ENCODE measurements at regions not wholly inside any gene's neighbourhood (a gene's known extent, or its start where the extent isn't known, plus 50 kb on each side); places are given as distances from the start of the nearest gene placed in this dataset.

DNA sequence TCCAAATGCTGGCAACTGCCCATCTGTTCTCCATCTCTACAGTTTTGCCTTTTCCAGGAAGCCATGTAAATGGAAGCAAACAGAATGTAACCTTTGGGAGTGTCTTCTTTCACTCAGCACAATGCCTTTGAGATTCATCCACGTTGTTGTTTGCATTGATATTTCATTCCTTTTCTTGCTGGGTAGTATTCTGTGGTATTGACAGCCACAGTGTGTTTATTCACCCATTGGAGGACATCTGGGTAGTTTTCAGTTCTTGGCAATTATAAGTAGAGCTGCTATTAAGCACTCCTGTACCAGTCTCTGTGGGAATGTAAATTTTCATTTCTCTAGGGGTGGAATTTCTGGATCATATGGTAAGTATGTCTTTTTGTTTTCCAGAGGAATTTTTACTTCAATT, 194.3 kb upstream of the RPS6KA3 start:
- Histone ChIP-seq H3K4me3 (ENCODE audit: insufficient read depth, low read depth, low read length) (no peak overlapping the region), H3K27me3 (ENCODE audit: control insufficient read depth, insufficient read depth, low read length) (no peaks in the 10 kb centered on the region), H3K36me3 (replicated peaks; ENCODE audit: control insufficient read depth, insufficient read depth, low read length) (no peaks in the 10 kb centered on the region)
- no peak for DNase-seq

DNA sequence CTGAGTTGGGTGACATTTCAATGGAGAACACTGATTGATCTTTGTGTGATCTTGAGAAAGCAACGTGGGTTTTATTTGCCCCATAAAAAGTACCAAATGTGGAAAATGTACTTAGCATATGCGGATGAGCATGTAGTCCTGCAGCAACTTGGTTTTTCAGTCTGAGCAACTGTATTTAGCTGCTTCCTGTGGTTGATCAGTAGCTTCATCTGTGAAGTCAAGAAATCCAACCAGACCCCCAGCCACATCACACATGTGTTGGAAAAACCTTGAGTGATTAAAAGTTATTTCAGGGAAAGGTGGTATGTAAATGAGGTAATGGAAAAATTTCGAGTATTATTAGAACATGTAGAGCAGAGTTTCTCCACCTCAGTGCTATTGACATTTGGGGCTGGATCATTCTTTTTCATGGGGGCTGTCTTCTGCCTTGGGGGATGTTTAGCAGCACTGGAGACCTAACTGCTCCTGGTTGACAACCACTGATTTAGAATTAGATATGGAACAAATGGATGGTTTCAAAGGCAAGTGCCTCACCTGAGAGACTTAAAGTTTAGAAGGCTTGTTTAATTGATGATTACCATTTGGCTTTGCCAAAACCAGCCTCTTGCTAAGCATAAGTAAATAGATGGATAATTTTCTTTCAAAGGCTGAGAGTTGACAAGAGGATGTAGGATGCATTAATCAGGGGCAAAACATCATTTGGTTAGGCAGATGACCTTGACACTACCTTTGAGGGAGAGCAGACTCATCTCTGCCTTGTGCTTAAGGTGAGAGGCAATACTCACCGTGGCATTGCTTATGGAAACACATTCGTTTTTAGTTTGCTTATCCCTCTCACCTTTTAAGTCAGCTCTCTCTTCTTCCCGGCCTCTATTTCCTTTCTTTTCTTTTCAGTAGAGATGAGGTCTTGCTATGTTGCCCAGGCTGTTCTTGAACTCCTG, 193.0 kb upstream of the RPS6KA3 start:
- DNase-seq: no peak

DNA sequence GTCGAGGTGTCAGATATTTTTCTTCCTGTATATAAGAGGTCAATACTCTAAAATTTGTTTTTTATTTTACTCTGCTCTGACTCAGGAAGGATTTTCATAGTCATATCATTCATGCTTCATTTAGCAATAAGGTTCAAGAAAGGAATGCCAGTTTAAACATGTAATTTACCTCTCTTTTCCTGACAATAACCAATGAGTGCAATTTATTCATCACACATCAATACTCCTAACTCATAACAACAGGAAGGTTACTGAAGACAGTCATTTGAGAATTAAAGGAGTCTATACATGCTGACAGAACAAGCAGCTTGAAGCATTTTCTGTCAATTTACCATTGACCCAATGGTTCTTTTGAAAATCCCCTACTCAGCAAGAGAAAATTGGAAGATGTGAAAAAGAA, 190.3 kb upstream of the RPS6KA3 start:
- Histone ChIP-seq H3K4me3 (ENCODE audit: insufficient read depth, low read depth, low read length) (no peak overlapping the region), H3K36me3 (replicated peaks; ENCODE audit: control insufficient read depth, insufficient read depth, low read length) (no peaks in the 10 kb centered on the region), H3K27me3 (ENCODE audit: control insufficient read depth, insufficient read depth, low read length) (no peaks in the 10 kb centered on the region)
- DNase-seq: no peak

More for the DNA sequence above, 193.0 kb upstream of the RPS6KA3 start:
- no peak overlapping the region for H3K4me3 ChIP-seq (ENCODE audit: insufficient read depth, low read depth, low read length)
- H3K27me3 ChIP-seq (ENCODE audit: control insufficient read depth, insufficient read depth, low read length): no peaks in the 10 kb centered on the region
- no peaks in the 10 kb centered on the region for H3K36me3 ChIP-seq (replicated peaks; ENCODE audit: control insufficient read depth, insufficient read depth, low read length)

DNA sequence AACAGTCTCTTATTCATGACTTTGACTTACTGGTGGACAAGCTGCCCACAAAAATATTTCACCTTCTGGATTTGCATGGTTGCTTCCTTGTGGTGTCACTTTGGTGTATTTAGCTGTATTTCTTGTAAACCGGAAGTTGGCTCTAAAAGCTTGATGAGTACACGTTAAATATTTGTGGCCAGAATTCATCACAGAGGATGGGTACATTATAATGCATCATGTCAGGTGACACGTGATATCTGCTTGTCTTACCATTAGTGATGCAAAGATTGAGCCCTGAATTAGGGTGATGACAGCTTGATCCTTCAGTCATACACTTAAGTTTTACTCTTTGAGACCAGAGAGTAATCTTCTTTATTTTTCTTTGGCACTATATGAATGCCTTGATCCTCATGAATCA, 188.3 kb upstream of the RPS6KA3 start:
- DNase-seq: no peak
- no peaks in the 10 kb centered on the region for H3K27me3 ChIP-seq (ENCODE audit: control insufficient read depth, insufficient read depth, low read length)
- H3K36me3 ChIP-seq (replicated peaks; ENCODE audit: control insufficient read depth, insufficient read depth, low read length): no peaks in the 10 kb centered on the region
- H3K4me3 ChIP-seq (ENCODE audit: insufficient read depth, low read depth, low read length): no peak overlapping the region

DNA sequence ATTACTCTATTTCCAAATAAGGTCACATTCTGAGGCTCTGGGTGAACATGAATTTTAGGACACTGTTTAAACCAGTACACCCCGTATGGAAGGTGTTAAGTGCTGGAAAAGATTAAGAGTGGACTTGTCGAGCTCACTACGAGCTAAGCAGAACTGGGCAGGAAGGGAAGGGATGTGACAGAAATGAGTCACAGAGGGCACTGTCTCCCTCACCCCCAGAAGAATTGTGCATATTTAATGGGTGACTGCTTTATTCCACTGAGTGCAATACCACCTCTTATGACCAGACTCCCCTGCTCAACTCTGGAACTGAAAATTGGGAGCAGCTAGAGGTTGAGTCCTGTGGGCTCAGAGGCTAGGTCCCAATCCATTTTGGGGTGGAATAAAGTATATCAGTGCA, 187.4 kb upstream of the RPS6KA3 start:
- no peaks in the 10 kb centered on the region for H3K36me3 ChIP-seq (replicated peaks; ENCODE audit: control insufficient read depth, insufficient read depth, low read length)
- no peak overlapping the region for H3K4me3 ChIP-seq (ENCODE audit: insufficient read depth, low read depth, low read length)
- no peak for DNase-seq
- H3K27me3 ChIP-seq (ENCODE audit: control insufficient read depth, insufficient read depth, low read length): no peaks in the 10 kb centered on the region

DNA sequence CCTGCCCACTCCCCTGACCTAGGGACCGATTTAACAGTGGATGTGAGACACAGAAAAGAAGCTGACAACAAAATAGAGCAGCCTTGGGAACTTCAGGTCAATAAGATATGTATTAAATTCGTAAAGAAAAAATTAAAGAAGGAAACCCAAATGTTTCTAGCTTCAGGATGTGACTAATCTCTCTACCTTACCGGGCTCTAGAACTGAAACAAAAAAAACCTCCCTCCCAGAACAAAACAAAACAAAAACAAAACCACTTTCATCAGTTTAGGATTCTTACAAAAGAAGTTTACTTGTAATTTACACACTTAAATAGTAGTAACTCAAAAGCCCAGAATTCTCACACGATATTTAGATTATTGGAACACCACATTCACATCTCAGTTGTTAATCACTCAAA, 185.8 kb upstream of the RPS6KA3 start:
- Histone ChIP-seq H3K36me3 (replicated peaks; ENCODE audit: control insufficient read depth, insufficient read depth, low read length) (no peaks in the 10 kb centered on the region), H3K27me3 (ENCODE audit: control insufficient read depth, insufficient read depth, low read length) (no peaks in the 10 kb centered on the region), H3K4me3 (ENCODE audit: insufficient read depth, low read depth, low read length) (no peak overlapping the region)
- no peak for DNase-seq

DNA sequence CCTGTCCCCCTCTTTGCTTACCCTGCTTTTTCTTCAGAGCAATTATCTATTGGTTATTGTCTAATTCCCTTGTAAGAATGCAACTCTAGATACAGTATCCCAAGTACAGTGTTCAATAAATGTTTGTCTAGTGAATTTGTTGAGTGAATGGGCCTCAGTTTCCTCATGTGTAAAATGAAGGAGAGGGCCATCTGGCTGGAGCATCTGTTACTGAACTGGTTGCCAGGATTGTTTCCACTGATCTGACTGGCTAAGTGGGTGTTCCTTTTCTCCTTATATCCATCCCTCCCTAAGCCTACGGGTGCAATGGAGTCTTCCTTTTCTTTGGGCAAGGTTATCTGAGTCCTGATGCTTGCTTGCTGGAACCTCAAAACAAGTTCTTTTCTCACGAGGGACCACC, 185.2 kb upstream of the RPS6KA3 start:
- Histone ChIP-seq H3K27me3 (ENCODE audit: control insufficient read depth, insufficient read depth, low read length) (no peaks in the 10 kb centered on the region), H3K36me3 (replicated peaks; ENCODE audit: control insufficient read depth, insufficient read depth, low read length) (no peaks in the 10 kb centered on the region), H3K4me3 (ENCODE audit: insufficient read depth, low read depth, low read length) (no peak overlapping the region)
- DNase-seq: no peak

DNA sequence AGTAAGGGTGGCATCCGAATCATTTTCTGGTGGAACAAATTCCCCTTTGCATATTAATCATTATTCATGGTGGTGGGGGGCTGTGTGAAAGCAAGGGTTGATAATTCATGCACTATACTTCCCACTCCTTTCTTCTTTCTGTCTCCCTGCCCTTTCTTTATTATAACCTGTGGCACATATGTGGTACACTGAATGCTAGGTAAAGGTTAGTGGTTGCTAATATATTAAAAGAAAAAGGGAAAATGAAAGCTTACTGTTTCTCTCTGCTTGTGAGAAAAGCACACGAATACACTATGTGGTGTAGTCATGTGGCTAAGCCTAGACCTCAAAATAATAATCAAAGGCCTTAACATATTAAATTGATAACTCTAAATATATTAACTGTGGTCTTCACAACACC, 178.4 kb upstream of the RPS6KA3 start:
- Histone ChIP-seq H3K4me3 (ENCODE audit: insufficient read depth, low read depth, low read length) (no peak overlapping the region), H3K36me3 (replicated peaks; ENCODE audit: control insufficient read depth, insufficient read depth, low read length) (no peaks in the 10 kb centered on the region)
- no peak for DNase-seq

DNA sequence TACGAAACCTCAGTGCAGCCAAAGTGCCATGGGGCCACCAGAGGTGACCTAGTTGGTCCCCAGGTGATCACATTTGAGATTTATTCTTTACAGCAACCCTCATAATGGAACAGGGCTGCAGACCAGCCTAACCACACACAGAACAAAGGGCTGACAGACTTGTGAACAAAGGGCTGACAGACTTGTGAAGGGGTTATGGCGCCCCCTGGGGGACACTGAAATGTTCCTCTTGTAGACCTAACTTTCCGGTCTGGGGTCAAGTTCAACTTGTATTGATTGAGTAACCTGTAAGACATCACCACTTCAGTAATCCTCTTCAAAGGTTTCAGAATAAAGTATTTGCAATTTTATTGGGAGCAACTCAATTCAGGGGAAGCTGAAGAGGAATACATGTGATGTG, 175.9 kb upstream of the RPS6KA3 start:
- H3K36me3 ChIP-seq (replicated peaks; ENCODE audit: control insufficient read depth, insufficient read depth, low read length): no peaks in the 10 kb centered on the region
- H3K27me3 ChIP-seq (ENCODE audit: control insufficient read depth, insufficient read depth, low read length): no peaks in the 10 kb centered on the region
- DNase-seq: peak; percentile 30
- H3K4me3 ChIP-seq (ENCODE audit: insufficient read depth, low read depth, low read length): no peak overlapping the region

More for the DNA sequence above, 178.4 kb upstream of the RPS6KA3 start:
- H3K27me3 ChIP-seq (ENCODE audit: control insufficient read depth, insufficient read depth, low read length): no peaks in the 10 kb centered on the region

DNA sequence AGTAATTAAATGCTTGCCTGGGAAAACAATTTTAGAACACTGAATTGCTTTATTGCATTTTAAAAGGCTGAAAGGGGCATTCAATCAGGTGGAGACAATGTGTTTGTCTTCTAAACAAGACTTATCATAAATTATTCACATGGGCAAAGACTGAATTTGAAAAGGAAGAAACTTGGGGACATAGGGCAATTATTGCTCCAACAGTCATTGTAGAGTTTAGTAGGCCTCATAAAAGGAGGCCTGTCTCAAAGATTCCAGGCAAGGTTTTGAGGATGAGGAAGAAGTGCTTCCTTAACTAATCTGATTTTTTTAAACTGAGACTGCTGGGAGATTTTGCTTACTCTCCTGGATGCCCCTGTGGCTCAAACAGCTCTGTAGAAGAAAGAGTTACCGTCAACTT, 174.4 kb upstream of the RPS6KA3 start:
- Histone ChIP-seq H3K27me3 (ENCODE audit: control insufficient read depth, insufficient read depth, low read length) (no peaks in the 10 kb centered on the region), H3K36me3 (replicated peaks; ENCODE audit: control insufficient read depth, insufficient read depth, low read length) (no peaks in the 10 kb centered on the region), H3K4me3 (ENCODE audit: insufficient read depth, low read depth, low read length) (no peak overlapping the region)
- no peak for DNase-seq

DNA sequence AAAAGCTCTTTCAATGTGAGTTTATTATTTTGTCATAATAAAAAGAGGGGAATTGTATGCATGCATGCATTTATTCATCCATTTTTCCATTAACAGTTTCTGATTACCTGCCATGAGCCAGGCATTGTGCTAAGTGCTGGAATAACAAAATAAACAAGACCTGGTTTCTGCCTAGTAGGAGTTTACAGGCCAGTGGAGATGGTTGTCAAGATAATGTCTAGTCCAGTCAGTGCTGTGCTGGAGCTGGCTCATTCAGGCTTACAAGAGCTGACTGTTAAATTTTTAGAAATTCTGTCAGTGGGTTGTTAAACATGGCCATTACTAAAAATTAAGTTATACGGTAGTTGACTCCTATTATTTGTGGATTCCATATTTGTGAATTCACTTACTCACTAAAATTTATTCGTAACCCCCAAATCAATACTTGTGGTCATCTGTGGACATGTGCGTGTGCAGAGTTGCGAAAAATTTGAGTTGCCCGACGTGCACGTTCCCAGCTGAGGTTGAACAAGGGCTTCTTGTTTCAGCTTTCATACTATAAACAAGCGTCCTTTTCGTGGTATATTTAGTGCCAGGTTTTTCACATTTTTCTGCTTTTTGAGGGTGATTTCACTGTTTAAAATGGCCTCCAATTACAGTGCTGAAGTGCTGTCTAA, 172.3 kb upstream of the RPS6KA3 start:
- no peak for DNase-seq
- no peaks in the 10 kb centered on the region for H3K27me3 ChIP-seq (ENCODE audit: control insufficient read depth, insufficient read depth, low read length)
- H3K4me3 ChIP-seq (ENCODE audit: insufficient read depth, low read depth, low read length): no peak overlapping the region
- no peaks in the 10 kb centered on the region for H3K36me3 ChIP-seq (replicated peaks; ENCODE audit: control insufficient read depth, insufficient read depth, low read length)

DNA sequence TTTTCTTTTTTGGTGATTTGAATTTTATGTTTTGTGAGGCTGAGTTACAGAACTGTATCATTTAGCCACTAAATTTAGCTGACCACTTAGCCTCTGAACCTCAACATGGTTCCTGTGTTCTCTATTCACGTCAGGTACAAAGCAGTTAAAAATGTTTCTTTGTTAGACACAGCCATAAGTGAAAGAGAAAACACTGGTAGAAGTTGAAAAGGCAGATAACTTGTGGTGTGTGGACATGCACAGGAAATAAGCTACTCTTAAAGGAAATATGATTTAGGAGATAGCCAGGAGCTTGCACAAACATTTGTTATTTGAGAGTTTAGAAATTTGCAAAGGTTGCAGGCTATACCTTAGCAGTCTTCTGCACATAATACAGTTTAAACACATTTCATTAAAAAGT, 171.0 kb upstream of the RPS6KA3 start:
- H3K4me3 ChIP-seq (ENCODE audit: insufficient read depth, low read depth, low read length): no peak overlapping the region
- no peaks in the 10 kb centered on the region for H3K36me3 ChIP-seq (replicated peaks; ENCODE audit: control insufficient read depth, insufficient read depth, low read length)
- no peaks in the 10 kb centered on the region for H3K27me3 ChIP-seq (ENCODE audit: control insufficient read depth, insufficient read depth, low read length)
- no peak for DNase-seq

DNA sequence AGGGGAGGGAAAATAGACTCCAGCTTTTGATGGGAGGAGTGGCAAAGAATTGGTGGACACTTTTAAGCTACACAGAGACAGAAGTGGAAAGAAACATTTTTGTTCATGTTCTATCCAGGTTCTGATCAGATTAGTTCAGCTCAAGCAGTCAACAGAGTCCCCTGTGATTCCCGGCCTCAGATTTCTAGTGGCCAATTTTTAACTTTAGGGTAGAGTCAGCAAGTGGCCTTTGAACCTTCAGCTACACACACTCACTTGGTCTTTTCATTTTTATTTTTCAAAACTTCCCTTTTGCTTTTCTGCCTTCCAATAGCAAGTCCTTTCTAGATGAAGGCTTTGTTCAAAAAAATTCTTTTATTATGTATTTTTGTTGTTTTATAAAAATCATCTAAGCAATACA, 169.2 kb upstream of the RPS6KA3 start:
- no peak for DNase-seq
- Histone ChIP-seq H3K36me3 (replicated peaks; ENCODE audit: control insufficient read depth, insufficient read depth, low read length) (no peaks in the 10 kb centered on the region), H3K27me3 (ENCODE audit: control insufficient read depth, insufficient read depth, low read length) (no peaks in the 10 kb centered on the region), H3K4me3 (ENCODE audit: insufficient read depth, low read depth, low read length) (no peak overlapping the region)

DNA sequence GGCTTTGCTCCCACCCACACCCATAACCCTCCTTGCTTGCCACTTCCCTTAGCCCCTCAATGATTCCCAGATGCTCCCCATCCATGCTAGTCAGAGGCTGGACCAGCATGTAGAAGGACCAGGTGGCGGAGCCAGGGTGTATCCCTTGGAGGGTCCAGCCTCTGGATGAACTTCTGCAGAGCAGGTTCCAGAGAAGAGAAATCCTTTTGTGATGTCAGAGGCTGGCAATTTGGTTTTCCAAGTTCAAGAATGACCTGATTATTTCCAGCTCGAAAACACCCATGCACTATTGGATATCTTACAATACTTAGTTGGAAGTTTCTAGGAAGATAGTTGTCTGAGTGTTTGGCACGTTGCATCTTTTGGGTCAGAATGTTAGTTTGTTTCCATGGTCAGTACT, 168.3 kb upstream of the RPS6KA3 start:
- Histone ChIP-seq H3K27me3 (ENCODE audit: control insufficient read depth, insufficient read depth, low read length) (no peaks in the 10 kb centered on the region), H3K36me3 (replicated peaks; ENCODE audit: control insufficient read depth, insufficient read depth, low read length) (no peaks in the 10 kb centered on the region), H3K4me3 (ENCODE audit: insufficient read depth, low read depth, low read length) (no peak overlapping the region)
- no peak for DNase-seq

DNA sequence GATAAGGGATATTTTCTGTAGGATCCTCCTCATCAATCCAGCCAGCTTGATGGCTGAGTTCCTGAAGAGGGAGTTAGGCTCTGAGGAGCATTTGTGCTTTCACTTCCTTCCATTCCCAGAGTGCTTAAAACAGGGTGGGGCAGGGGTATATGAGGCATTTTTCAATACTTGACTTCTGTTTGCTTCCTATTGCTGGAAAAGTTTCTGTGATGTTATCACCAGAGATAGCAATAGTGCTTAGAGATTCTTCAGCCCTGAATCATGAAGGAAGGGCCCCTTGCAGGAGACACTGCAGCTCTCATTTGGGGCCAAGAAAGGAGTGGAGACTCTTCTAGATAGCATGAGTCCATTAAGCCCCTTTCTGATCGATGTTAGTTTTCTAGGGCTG, 166.7 kb upstream of the RPS6KA3 start:
- DNase-seq: no peak

More for the DNA sequence above, 166.7 kb upstream of the RPS6KA3 start:
- Histone ChIP-seq H3K27me3 (ENCODE audit: control insufficient read depth, insufficient read depth, low read length) (no peaks in the 10 kb centered on the region), H3K4me3 (ENCODE audit: insufficient read depth, low read depth, low read length) (no peak overlapping the region), H3K36me3 (replicated peaks; ENCODE audit: control insufficient read depth, insufficient read depth, low read length) (no peaks in the 10 kb centered on the region)
